SHP77 treated with DMSO at 0.1 percent for 48 hours (cell line): ENCODE measurements at regions not wholly inside any gene's neighbourhood (a gene's known extent, or its start where the extent isn't known, plus 50 kb on each side); places are given as distances from the start of the nearest gene placed in this dataset.
"Not testable (repeated sequence)": the region's sequence is repeated elsewhere in the genome, so short reads cannot be mapped to it uniquely, and the experiment has no call there.

Experiments used
- DNase-seq: peaks from one replicate; lab custom pipeline; 2025; lab: John Stamatoyannopoulos, UW

DNA sequence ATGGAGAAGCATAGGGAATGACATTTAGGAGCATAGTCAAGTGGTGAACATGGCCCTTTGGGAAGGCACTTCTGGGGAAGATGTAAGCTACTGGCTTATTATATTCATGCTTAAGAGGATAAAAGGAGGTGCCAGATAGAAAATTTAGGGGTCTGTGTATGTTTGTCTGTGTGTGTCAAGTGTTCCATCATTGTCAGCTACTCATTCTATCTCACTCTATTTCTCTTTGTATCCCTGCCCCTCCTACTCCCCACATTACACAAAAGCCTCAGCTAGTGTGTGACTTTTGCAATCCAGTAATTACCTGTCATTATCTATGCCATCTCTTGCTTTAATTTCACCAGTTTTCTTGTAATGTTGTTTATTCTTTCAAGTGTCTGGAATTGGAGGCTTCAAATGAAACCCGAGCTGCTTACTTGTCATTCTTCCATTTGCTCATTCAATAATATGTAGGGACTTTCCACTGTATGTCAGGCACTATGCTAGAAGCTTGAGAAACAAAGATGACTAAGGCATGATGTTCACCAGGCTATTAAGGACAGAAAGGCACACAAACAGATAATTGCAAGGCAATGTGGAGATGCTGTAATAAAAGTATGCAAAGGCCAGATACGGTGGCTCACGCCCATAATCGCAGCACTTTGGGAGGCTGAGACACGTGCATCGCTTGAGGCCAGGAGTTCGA lies 229.8 kb upstream of the TEX13C start:
- DNase-seq: no peak

DNA sequence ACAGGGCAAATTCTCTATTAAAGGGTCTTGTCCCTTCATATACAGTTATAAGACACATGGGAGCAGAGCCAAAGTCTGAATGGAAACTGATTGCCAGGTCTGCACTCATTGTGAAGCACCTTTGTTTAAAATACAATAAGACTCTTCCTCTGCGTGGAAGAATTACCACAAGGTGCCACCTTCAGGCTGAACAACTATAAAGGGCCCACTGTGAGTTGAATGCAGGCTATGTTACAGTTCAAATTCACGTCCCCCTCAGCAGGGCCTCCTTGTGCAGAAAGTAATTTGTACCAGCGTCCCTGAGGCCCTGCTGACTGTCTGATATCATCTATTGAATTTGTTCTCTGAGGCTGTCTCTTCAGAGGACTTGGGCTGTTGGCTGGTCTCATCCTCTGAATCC lies 225.8 kb upstream of the TEX13C start:
- DNase-seq: no peak

DNA sequence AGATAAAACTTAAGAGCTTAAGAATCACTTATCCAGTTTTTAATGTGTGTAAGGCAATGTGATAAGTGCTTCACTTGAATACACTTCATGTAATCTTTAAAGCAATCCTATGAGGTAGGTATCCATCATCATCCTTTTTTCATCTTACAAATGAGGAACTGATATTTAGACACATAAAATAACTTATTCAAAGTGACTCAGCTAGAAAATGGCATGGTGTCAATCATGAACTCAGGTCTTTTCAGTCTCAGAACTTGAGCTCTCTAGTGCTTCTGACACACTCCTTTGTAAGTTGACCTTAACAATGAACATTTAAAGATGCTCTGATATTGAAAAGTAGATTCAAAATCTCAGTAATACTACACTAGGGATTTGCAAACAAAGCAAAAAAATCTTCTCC lies 224.8 kb upstream of the TEX13C start:
- no peak for DNase-seq

DNA sequence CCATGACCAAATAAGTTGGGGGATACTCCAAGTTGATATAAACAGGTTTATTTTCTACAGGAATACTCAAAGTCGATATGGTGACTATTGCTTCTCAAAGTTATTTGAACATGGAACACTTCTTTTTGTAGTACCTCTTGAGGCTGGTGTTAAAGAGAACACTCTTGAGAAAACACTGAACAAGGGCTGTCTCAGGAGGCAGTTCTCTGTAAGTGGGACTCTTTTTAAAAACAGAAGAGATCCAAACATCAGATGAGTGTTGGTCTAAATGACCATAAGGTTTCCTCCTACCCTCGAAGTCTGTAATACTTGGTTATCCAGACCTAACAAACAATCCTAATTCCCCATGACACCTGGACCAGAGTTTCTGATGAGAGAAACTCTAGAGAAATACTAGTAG lies 223.2 kb upstream of the TEX13C start:
- DNase-seq: no peak

DNA sequence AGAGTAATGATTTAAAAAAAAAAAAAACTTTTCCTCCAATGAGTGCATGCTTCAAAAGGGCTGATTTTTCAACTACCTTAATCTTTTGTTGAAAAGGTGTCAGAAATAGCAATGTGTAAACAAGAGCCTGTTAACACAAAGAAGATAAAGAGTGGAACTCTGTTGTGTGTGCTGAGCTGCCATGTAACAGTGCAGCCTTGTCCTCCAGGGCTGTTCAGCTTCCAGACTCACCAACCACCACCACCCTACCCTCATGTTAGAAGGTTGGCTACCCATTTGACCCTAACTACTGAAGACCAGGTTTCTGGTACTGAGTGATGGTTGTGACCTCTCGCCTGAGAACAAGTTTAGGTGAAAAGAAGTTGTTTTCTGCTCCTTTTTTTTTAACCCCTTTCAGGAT lies 222.8 kb upstream of the TEX13C start:
- no peak for DNase-seq

DNA sequence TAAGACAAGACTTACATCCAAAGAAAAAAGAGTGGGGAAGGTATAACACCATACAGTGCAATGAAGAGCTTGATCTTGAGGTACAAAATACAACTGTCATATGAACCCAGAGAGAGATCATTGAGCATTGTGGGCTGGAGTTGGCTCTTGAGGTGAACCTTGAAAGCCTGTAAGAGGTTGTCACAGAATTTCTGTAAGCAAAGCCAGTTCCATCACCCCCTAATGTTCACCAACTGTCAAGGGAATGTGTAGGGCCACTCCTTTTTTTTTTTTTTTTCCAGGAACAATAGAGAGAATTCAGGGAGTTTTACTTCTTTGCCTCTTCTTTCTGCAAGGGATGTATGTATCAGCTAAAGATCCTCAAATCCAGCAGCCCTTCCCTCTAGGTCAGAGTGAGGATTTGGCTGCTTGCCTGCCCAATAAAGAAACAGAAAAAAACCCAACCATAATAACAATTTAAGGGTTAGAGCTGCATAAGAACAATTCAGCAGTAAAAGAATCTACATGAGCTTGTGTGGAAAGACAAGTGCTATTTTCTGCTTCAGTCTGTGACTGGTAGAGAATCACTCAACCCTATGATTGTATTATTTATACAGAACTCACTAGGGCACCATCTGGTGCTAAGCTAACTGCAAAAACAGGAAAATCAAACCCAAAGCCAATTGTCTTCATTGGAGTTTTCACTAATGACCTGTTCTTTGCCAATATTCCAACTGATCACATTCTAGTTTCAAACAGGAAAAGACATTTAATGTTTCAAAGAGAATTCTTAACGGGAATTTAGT lies 217.5 kb upstream of the TEX13C start:
- DNase-seq: no peak

DNA sequence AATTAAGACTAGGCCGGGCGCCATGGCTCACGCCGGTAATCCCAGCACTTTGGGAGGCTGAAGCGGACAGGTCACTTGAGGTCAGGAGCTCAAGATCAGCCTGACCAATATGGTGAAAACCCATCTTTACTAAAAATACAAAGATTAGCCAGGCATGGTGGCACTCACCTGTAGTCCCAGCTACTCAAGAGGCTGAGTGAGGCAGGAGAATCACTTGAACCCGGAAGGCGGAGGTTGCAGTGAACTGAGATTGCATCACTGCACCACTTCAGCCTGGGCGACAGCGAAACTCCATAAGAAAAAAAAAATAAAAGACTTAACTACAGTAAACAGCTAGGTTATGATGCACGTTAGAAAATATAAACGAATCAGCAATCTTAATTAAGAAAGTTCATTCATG lies 216.0 kb upstream of the TEX13C start:
- no peak for DNase-seq

DNA sequence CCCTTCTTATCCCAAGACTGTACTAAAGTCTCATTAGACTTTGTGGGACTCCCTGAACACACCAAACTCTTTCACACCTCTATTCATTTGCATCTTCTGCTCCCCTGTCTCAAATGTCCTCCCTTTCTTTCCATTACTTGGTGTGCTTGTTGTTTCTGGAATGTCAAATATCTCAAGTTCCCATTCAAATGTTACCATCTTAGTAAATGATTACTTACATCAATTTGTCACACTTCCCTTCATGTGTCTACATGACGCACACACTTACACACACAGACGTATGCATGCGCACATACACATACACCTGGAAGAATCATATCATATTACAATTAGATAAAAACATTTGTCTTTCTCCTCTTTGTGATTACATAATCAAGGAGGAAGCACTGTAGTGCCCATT lies 210.8 kb upstream of the TEX13C start:
- DNase-seq: no peak

DNA sequence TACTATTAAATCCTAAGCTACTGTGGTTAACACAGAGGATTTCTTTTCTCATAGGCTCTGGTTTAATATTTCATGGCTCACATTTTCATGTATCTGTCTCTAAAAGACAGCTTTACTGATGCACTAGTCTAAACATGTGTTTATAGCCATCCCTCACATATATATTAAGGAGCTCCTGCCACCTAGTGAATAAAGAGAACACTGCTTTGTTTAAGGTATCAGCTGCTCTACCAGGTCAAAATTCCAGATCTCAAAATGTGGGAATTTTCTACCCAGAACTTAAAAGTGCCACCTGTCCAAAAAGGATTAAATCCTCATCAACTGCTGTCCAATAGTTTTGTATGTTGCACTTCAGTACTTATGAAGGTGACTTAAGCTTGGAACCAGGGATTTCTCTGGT lies 188.5 kb upstream of the TEX13C start:
- no peak for DNase-seq

DNA sequence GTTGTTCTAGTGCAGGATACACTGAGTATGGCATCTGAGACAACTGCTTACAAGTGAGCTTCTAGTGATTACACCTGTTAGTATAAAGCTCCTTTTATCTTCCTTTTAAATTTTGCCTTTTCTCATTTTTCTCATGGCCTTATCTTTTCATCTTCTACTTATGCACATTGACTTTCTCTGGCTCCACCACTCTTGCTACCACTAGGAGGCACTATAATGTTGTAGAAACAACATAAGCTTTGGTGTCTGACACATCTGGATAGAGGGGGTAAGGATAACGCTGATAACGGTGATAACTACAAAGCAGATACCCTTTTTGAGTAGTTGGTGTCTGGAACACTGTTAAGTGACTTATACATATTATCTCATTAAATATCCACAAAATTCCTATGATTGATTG lies 187.4 kb upstream of the TEX13C start:
- no peak for DNase-seq

DNA sequence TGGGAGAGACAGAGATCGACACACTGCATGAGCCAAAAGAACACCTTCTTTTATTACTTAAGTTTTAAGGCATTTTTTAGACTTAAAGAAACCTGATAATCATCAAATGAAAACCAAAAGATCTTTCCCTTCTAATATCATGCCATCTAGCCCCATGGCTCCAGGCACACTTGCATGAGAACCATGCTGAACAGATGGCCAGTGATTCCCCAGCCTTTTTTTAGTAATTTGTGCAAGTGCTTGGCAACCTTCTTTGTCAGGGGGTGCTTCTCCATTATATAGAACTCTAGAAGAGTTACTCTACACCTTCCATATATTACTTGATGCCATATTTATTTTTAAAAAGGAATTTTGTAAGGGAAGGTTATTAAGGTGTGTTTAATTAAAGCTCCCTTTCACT lies 182.2 kb upstream of the TEX13C start:
- DNase-seq: no peak

DNA sequence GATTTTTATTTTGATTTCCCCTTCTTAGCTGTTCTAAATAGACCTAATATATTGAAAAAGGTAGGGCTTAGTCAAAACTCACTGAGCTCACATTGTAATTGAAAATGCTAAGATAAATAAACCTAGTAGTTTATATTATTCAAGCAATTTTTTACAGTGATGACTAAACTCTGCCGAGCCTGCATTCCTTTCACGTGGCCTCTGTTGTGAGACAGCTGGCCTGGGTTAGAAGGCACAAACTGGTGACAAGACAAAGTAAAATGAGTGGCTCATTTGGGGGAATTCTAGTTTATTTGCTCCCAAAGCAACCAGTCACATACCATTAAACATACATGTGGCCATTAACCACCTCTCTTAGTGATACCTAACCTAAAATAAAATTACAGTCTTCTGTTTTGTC lies 169.4 kb upstream of the TEX13C start:
- no peak for DNase-seq

DNA sequence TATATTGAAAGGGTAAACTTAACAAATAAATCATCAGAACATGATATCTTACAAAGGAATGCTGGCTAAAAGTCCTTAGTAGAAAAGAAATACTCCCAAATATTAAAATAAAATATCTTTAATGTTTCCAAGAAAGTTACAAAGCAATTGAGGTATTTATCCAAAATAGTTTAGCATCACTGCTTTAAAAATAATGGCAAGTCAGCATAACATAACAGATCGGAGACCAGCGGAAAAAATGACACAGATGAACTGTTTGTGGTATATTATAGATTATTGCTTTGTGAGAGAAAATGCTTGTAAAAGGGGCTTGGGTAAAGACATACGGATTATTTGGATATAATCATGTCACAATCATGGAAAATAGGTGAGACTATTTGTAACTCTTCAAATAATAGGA lies 168.5 kb upstream of the TEX13C start:
- no peak for DNase-seq

DNA sequence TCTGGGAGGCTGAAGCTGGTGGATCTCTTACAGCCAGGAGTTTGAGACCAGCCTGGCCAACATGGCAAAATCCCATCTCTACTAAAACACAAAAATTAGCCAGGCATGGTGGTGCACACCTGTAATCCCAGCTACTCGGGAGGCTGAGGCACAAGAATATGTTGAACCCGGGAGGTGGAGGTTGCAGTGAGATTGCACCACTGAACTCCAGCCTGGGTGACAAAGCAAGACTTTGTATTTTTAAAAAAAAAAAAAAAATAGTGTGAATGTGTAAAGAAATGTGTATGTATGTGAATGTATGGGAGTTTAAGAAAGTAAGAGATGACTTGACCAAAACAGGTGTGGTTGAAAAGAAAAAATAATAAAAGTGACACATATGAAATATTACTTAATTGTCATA lies 167.7 kb upstream of the TEX13C start:
- DNase-seq: no peak

DNA sequence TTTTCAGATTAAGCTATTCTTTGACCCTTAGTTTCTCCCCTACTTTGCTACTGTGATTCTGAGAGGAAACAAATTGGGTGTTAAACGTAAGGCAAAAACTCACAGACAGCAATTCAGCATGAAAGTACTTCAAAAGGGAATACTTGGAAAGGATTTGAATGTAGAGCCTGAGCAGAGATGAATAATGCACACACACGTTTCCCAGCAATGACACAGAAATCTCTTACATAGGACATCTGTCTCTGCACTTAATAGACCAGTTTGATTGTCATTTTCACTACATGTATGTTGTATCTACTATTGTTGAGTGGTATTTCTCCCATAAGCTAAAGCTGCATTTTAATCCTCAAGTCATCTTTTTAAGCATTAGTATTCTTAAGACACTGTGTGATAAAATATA lies 166.1 kb upstream of the TEX13C start:
- no peak for DNase-seq

DNA sequence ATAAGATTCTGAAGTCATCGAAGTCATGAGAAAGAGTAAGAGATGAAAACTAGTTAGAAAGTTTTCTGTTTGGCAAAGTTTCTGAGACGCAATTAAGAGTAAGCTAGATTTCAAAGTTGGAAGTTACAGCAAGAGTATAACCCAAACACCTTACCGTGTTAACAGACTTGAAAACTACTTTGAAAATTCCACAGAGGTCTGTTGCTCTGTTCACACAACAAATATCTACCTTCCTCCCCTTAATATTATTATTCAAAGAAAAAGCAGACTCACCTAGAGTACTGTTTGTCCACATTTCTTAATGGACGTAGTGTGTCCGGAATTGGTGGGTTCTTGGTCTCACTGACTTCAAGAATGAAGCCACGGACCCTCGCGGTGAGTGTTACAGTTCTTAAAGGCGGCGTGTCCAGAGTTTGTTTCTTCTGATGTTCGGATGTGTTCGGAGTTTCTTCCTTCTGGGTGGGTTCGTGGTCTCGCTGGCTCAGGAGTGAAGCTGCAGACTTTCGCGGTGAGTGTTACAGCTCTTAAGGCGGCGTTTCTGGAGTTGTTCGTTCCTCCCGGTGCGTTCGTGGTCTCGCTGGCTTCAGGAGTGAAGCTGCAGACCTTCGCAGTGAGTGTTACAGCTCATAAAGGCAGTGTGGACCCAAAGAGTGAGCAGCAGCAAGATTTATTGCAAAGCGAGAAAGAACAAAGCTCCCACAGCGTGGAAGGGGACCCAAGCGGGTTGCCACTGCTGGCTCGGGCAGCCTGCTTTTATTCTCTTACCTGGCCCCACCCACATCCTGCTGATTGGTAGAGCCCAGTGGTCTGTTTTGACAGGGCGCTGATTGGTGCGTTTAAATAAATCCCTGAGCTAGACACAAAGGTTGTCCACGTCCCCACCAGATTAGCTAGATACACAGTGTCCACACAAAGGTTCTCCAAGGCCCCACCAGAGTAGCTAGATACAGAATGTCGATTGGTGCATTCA lies 165.1 kb upstream of the TEX13C start:
- peak; percentile 29 for DNase-seq

DNA sequence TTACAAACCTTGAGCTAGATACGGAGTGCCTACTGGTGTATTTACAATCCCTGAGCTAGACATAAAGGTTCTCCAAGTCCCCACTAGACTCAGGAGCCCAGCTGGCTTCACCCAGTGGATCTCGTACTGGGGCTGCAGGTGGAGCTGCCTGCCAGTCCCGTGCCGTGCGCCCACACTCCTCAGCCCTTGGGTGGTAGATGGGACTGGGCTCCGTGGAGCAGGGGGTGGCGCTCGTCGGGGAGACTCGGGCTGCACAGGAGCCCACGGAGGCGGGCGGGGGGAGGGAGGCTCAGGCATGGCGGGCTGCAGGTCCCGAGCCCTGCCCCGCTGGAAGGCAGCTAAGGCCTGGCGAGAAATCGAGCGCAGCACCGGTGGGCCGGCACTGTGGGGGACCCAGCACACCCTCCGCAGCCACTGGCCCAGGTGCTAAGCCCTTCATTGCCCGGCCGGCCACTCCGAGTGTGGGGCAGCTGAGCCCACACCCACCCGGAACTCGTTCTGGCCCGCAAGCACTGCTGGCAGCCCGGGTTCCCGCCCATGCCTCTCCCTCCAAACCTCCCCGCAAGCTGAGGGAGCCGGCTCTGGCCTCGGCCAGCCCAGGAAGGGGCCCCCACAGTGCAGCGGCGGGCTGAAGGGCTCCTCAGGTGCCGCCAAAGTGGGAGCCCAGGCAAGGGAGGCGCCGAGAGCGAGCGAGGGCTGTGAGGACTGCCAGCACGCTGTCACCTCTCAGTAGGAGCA lies 164.2 kb upstream of the TEX13C start:
- DNase-seq: not testable (repeated sequence)

DNA sequence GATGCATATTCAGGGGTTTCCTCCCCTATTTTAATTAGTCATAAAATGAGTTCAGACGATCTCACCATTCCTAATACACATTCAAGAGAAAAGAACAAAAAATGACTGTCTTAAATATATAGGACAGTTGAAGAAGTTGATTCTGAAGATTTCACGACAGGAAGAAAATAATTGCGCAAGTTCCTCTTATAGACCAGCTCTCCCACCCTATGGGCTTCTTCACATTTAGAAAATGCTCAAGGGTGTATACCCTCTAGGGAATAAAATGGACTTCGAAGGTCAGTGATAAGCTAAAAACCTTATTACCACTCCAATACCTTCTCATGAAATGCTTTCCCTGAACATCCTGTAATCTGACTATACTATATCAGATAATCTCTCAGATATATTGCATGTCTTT lies 149.2 kb upstream of the TEX13C start:
- DNase-seq: no peak

DNA sequence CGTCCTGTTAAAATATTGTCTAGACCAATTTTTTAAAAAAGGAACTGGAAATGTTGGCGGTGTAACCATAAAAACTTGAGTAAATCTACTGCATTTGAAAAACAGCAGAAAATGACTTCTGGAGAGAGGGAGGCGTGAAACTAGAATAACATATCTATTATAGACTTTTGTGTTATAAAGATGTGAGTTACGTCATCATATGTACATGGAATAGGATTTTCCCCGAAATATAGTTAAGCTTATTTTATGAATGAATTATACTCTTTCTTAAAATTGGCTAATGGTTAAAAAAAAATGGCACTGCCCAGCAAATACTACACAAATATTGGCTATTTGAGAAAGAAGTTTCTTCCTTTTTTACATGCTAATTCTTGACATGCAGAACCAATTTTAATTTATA lies 147.1 kb upstream of the TEX13C start:
- no peak for DNase-seq

DNA sequence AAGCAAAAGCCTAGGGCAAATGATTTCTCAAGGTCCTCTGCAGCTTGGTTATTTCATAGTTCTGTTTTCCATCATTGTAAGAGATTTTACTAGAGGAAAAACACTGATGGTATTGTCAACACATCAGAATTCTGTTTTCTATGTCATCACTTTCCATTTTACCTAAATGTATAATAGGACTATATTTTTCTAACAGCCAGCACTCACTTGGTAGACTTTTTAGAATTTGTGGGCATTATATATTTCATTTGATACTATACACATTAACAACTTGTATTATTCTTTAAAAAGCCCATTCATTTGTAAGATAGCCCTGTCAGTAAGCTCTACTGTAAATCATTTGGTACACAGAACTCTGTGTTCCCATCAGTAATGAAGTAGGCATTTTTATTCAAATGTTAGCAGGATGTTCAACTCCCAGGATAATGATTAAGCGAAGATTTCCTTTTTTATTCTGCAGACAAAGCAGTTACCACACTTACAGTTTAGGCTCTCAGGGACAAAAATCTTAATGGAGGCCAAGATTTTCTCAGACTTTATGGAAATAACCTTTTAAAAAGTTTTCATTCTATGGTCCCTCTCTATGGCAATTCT lies 143.6 kb upstream of the TEX13C start:
- no peak for DNase-seq

DNA sequence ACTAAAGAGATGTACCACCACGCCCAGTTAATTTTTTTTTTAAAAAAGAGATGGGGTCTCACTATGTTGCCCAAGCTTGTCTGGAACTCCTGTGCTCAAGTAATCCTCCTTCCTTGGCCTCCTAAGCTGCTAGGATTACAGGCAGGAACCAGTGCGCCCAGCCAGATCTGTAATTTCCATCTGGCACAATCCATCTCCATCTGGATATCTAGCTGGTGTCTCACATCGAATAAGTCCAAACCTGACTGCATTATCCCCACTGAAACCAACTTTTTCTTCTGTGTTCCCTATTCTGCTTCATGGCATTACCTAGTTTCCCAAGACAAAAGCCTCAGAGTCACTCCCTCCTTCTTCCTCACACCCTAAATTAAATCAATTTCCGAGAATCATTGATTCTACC lies 125.8 kb upstream of the TEX13C start:
- no peak for DNase-seq

DNA sequence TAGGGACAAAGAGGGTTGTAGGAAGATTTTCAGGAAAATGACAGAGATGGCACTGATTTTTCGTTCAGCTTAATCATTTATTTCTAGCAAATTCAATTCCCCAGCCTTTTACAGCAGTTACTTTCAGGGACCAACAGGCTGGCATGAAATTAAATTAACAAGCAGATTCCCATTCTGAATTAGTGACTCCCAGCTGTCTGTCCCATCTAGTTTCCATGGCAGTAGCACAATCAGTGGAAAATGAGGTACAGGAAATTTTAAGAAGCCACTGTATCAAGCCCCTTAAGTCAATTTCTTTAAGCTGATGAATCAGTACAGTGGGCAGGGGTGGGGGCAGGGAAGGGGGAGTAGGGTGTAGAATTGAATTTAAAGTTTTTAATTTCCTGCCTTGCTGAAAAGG lies 121.1 kb upstream of the TEX13C start:
- no peak for DNase-seq
